Cardiac muscle cell (in vitro differentiated cells and primary cell): ENCODE measurements at regions not wholly inside any gene's neighbourhood (a gene's known extent, or its start where the extent isn't known, plus 50 kb on each side); places are given as distances from the start of the nearest gene placed in this dataset.

Source experiments
- DNase-seq, 2 donors: peaks; one replicate each; pipeline versions ENCODE4 v3.0.0 to v3.0.0-alpha.2; 2010 to 2017; ENCODE audit warnings: low read depth in 1 of 2, low spot score in 1 of 2
- H3K27ac ChIP-seq: fragments of 200-600 bp; sonication (generic); 2 replicates; pipeline ENCODE4 v1.5.1; 2016
- H3K27me3 ChIP-seq: fragments of 200-600 bp; sonication (generic); 2 replicates; pipeline ENCODE4 v1.6.0; 2016; ENCODE audit warnings: control low read depth
- H3K36me3 ChIP-seq: fragments of 200-600 bp; sonication (generic); 2 replicates; pipeline ENCODE4 v1.5.1; 2016; ENCODE audit warnings: control low read depth
- H3K4me1 ChIP-seq: fragments of 200-600 bp; sonication (generic); 2 replicates; pipeline ENCODE4 v1.8.1; 2017; ENCODE audit warnings: low read depth, mild to moderate bottlenecking, mixed run types
- H3K4me3 ChIP-seq: fragments of 200-600 bp; sonication (generic); 2 replicates; pipeline ENCODE4 v1.5.1; 2016; ENCODE audit warnings: mild to moderate bottlenecking
- H3K9me3 ChIP-seq: fragments of 200-600 bp; sonication (generic); 2 replicates; pipeline ENCODE4 v1.5.1; 2017; ENCODE audit warnings: low read depth, mild to moderate bottlenecking, control low read depth
- CTCF ChIP-seq: IDR thresholded peaks from 2 replicates; pipeline ENCODE4 v1.5.1; 2012; ENCODE audit warnings: low read depth, mild to moderate bottlenecking, low read length

GRCh38 chr6:6405997-6406714 lies 85.7 kb upstream of the F13A1 start:
- H3K4me3 ChIP-seq = no peak overlapping the region
- no peaks in the 10 kb centered on the region for H3K4me1 ChIP-seq
- H3K36me3 ChIP-seq = no peaks in the 10 kb centered on the region
- no peak for TF ChIP-seq CTCF
- no peaks in the 10 kb centered on the region for H3K9me3 ChIP-seq
- no peak overlapping the region for H3K27ac ChIP-seq
- no peaks in the 10 kb centered on the region for H3K27me3 ChIP-seq
- no peak for DNase-seq

GRCh38 chr6:6406715-6407070 lies 86.2 kb upstream of the F13A1 start:
- Histone ChIP-seq H3K27me3 (no peaks in the 10 kb centered on the region), H3K4me3 (no peak overlapping the region), H3K36me3 (no peaks in the 10 kb centered on the region), H3K4me1 (no peaks in the 10 kb centered on the region), H3K9me3 (no peaks in the 10 kb centered on the region), H3K27ac (no peak overlapping the region)
- DNase-seq = no peak
- TF ChIP-seq CTCF = no peak

- no peak for DNase-seq
- no peaks in the 10 kb centered on the region for H3K4me1 ChIP-seq
- no peak for TF ChIP-seq CTCF
- H3K4me3 ChIP-seq = no peak overlapping the region
- no peaks in the 10 kb centered on the region for H3K9me3 ChIP-seq
- H3K27me3 ChIP-seq = no peaks in the 10 kb centered on the region
- H3K27ac ChIP-seq = no peak overlapping the region
- no peaks in the 10 kb centered on the region for H3K36me3 ChIP-seq
These were observed 86.7 kb upstream of the F13A1 start for GRCh38 chr6:6407071-6407741.

GRCh38 chr6:6409397-6410030 lies 89.1 kb upstream of the F13A1 start:
- no peak overlapping the region for H3K4me3 ChIP-seq
- DNase-seq = no peak
- no peaks in the 10 kb centered on the region for H3K27me3 ChIP-seq
- H3K36me3 ChIP-seq = no peaks in the 10 kb centered on the region
- TF ChIP-seq CTCF = no peak
- H3K4me1 ChIP-seq = no peaks in the 10 kb centered on the region
- H3K9me3 ChIP-seq = no peaks in the 10 kb centered on the region
- H3K27ac ChIP-seq = no peak overlapping the region

GRCh38 chr6:6411115-6411514 lies 90.7 kb upstream of the F13A1 start:
- Histone ChIP-seq H3K27ac (no peak overlapping the region), H3K9me3 (no peaks in the 10 kb centered on the region), H3K27me3 (no peaks in the 10 kb centered on the region), H3K4me3 (no peak overlapping the region), H3K4me1 (no peaks in the 10 kb centered on the region), H3K36me3 (no peaks in the 10 kb centered on the region)
- DNase-seq = no peak
- no peak for TF ChIP-seq CTCF
